Naive thymus-derived CD4-positive, alpha-beta T cell (primary cell): ENCODE measurements at regions not wholly inside any gene's neighbourhood (a gene's known extent, or its start where the extent isn't known, plus 50 kb on each side); places are given as distances from the start of the nearest gene placed in this dataset.

Source experiments
- ATAC-seq: fragments of 150-1000 bp; cut with Tn5 transposase; 2 replicates; pipeline ENCODE4 v1.10.0; 2021; ENCODE audit warnings: mild to moderate bottlenecking, moderate library complexity
- CTCF ChIA-PET: fragments of 350-600 bp; sonication (Branson Sonifier 250); formaldehyde crosslinking; loops from one replicate; lab custom pipeline; 2021; ENCODE audit warnings: antibody characterized with exemption; lab: Charles Lee
- POLR2A ChIA-PET: fragments of 350-600 bp; sonication (Branson Sonifier 250); formaldehyde crosslinking; loops from one replicate; lab custom pipeline; 2021; ENCODE audit warnings: antibody characterized with exemption, inconsistent platforms; lab: Charles Lee
- DNase-seq, 9 donors: peaks; one replicate each; pipeline versions ENCODE4 v3.0.0 to v3.0.0-alpha.2; 2020 to 2022; ENCODE audit warnings: mixed read lengths in 1 of 9
- H3K27ac ChIP-seq: one replicate; pipeline ENCODE4 v1.7.0; 2013; ENCODE audit warnings: mild to moderate bottlenecking, low read depth, low read length, moderate library complexity
- H3K27me3 ChIP-seq, 2 donors: one replicate each; pipeline ENCODE4 v1.7.0; 2013; ENCODE audit warnings: low read length in 2 of 2, mild to moderate bottlenecking in 2 of 2, moderate library complexity in 2 of 2; ENCODE audit not compliant: control insufficient read depth in 2 of 2, insufficient read depth in 2 of 2
- H3K36me3 ChIP-seq, 3 experiments: 1 replicate in 2 of 3; 2 replicates in 1 of 3; pipeline ENCODE4 v1.7.0; 2013; ENCODE audit warnings: low read length in 3 of 3, mild to moderate bottlenecking in 3 of 3, moderate library complexity in 1 of 3; ENCODE audit not compliant: insufficient read depth in 3 of 3, control insufficient read depth in 2 of 3
- H3K4me1 ChIP-seq, 2 donors: one replicate each; pipeline ENCODE4 v1.7.0; 2013; ENCODE audit warnings: low read length in 2 of 2, mild to moderate bottlenecking in 2 of 2, moderate library complexity in 1 of 2; ENCODE audit not compliant: control insufficient read depth in 2 of 2, insufficient read depth in 2 of 2
- H3K4me3 ChIP-seq: 2 replicates; pipeline ENCODE4 v1.7.0; 2013; ENCODE audit warnings: mild to moderate bottlenecking, low read length
- H3K9me3 ChIP-seq, 3 experiments: 1 replicate in 2 of 3; 2 replicates in 1 of 3; pipeline ENCODE4 v1.7.0; 2013; ENCODE audit warnings: low read length in 3 of 3; ENCODE audit not compliant: control insufficient read depth in 2 of 3
- H3K27ac Mint-ChIP-seq, 9 donors: one replicate each; pipeline ENCODE4 v1.8.0; 2020 to 2022; ENCODE audit warnings: mixed read lengths in 9 of 9, mild to moderate bottlenecking in 8 of 9, moderate library complexity in 5 of 9, inconsistent platforms in 2 of 9
- H3K27me3 Mint-ChIP-seq, 5 donors: one replicate each; pipeline ENCODE4 v1.8.0; 2021 to 2022; ENCODE audit warnings: mixed read lengths in 5 of 5, mild to moderate bottlenecking in 1 of 5
- H3K36me3 Mint-ChIP-seq, 5 donors: one replicate each; pipeline ENCODE4 v1.8.0; 2020 to 2022; ENCODE audit warnings: mixed read lengths in 5 of 5, mild to moderate bottlenecking in 3 of 5, inconsistent platforms in 1 of 5
- H3K4me1 Mint-ChIP-seq, 7 donors: one replicate each; pipeline ENCODE4 v1.8.0; 2020 to 2022; ENCODE audit warnings: mixed read lengths in 7 of 7, mild to moderate bottlenecking in 3 of 7, inconsistent platforms in 1 of 7
- H3K4me3 Mint-ChIP-seq, 10 donors: one replicate each; pipeline ENCODE4 v1.8.0; 2020 to 2022; ENCODE audit warnings: mild to moderate bottlenecking in 10 of 10, mixed read lengths in 10 of 10, moderate library complexity in 6 of 10, inconsistent platforms in 2 of 10
- H3K9me3 Mint-ChIP-seq, 11 donors: one replicate each; pipeline ENCODE4 v1.8.0; 2020 to 2022; ENCODE audit warnings: mixed read lengths in 11 of 11, mild to moderate bottlenecking in 4 of 11, inconsistent platforms in 1 of 11, moderate library complexity in 1 of 11
- intact Hi-C, 2 donors: fragments of 100-400 bp; cut with micrococcal nuclease; formaldehyde crosslinking; loops; one replicate each; pipeline ENCODE4 v1.15.1; 2023

DNA sequence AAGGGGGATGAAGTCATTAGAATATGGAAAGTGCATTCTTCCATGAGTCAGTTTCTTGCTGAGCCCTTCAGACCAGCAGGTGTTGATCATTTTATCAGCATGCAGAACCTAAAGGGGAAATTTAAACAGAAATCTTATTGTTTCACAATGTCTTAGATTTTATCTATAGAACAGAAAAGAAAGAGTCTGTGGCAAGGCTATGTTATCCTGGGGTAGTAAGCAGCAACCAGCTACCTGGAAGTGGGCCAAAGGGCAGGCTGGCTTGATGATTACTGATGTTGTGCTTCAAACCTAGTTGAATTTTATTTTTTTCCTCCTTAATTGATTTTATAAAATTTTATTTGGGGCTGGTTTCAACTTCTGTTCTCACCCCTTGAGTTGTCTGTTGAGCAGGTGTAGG is 101.5 kb downstream of the LRRC70 start:
- Mint-ChIP-seq H3K27ac (no peak overlapping the region), H3K4me3 (no peak overlapping the region), H3K9me3 (peaks cover 10 to 39% (median 19%) of the 10 kb centered on the region in 11 donors), H3K36me3 (peaks cover 0 to 11% (median 0%) of the 10 kb centered on the region in 5 donors), H3K4me1 (no peaks in the 10 kb centered on the region), H3K27me3 (peaks cover 0 to 12% (median 0%) of the 10 kb centered on the region in 5 donors)
- no peaks in the 10 kb centered on the region for H3K27me3 ChIP-seq
- no peaks in the 10 kb centered on the region for H3K4me1 ChIP-seq
- POLR2A ChIA-PET: no interaction called here
- DNase-seq (no peak), ATAC-seq (no peak)
- no peak overlapping the region for H3K4me3 ChIP-seq
- H3K27ac ChIP-seq: no peak overlapping the region
- intact Hi-C loops: no loop called here
- H3K9me3 ChIP-seq: no peaks in the 10 kb centered on the region
- CTCF ChIA-PET: no interaction called here
- no peaks in the 10 kb centered on the region for H3K36me3 ChIP-seq
